OCI-LY1 (cell line): ENCODE measurements at regions not wholly inside any gene's neighbourhood (a gene's known extent, or its start where the extent isn't known, plus 50 kb on each side); places are given as distances from the start of the nearest gene placed in this dataset.

Source experiments
- H2AFZ ChIP-seq: fragments of 200-600 bp; sonication (generic), shearing (Covaris generic); 2 replicates; pipeline ENCODE4 v1.6.0; 2014; ENCODE audit warnings: antibody characterized with exemption, mild to moderate bottlenecking, low read length
- H3F3A ChIP-seq: fragments of 200-600 bp; sonication (generic), shearing (Covaris generic); 2 replicates; pipeline ENCODE4 v1.6.0; 2014; ENCODE audit warnings: mild to moderate bottlenecking, antibody characterized with exemption, low read length, moderate library complexity; ENCODE audit not compliant: insufficient read depth
- H3K27ac ChIP-seq: fragments of 200-600 bp; sonication (generic); 2 replicates; pipeline ENCODE4 v1.5.1; 2014; ENCODE audit warnings: low read length, mixed run types, mild to moderate bottlenecking, low read depth; ENCODE audit not compliant: poor library complexity, severe bottlenecking
- H3K27me3 ChIP-seq: fragments of 200-600 bp; sonication (generic); 2 replicates; pipeline ENCODE4 v1.6.0; 2014; ENCODE audit warnings: antibody characterized with exemption, mild to moderate bottlenecking, low read length, moderate library complexity; ENCODE audit not compliant: insufficient read depth
- H3K36me3 ChIP-seq: fragments of 200-600 bp; sonication (generic); 2 replicates; pipeline ENCODE4 v1.6.1; 2014; ENCODE audit warnings: mild to moderate bottlenecking, antibody characterized with exemption, low read length, moderate library complexity, mixed read lengths; ENCODE audit not compliant: insufficient read depth
- H3K4me1 ChIP-seq: fragments of 200-600 bp; sonication (generic); 2 replicates; pipeline ENCODE4 v1.5.1; 2014; ENCODE audit warnings: mild to moderate bottlenecking, low read length, moderate library complexity; ENCODE audit not compliant: insufficient read depth, severe bottlenecking
- H3K4me2 ChIP-seq: fragments of 200-600 bp; sonication (generic), shearing (Covaris generic); 2 replicates; pipeline ENCODE4 v1.6.1; 2014; ENCODE audit warnings: low read length
- H3K4me3 ChIP-seq: fragments of 200-600 bp; sonication (generic); 2 replicates; pipeline ENCODE4 v1.5.1; 2014; ENCODE audit warnings: low read length, low read depth, mild to moderate bottlenecking, mixed read lengths; ENCODE audit not compliant: poor library complexity, severe bottlenecking
- H3K79me2 ChIP-seq: fragments of 200-600 bp; shearing (Covaris generic); 2 replicates; pipeline ENCODE4 v1.6.1; 2016; ENCODE audit warnings: mixed run types, low read length, mixed read lengths; ENCODE audit not compliant: insufficient read depth
- H3K9ac ChIP-seq: fragments of 200-600 bp; sonication (generic), shearing (Covaris generic); 2 replicates; pipeline ENCODE4 v1.6.1; 2014; ENCODE audit warnings: mild to moderate bottlenecking, low read length, mixed read lengths
- H3K9me2 ChIP-seq: fragments of 200-600 bp; sonication (generic), shearing (Covaris generic); 2 replicates; pipeline ENCODE4 v1.6.1; 2014; ENCODE audit warnings: low read depth, mild to moderate bottlenecking, low read length, mixed read lengths
- H3K9me3 ChIP-seq: fragments of 200-600 bp; shearing (Covaris generic); 2 replicates; pipeline ENCODE4 v1.6.1; 2014; ENCODE audit warnings: low read length, mixed read lengths
- H4K20me1 ChIP-seq: fragments of 200-600 bp; sonication (generic), shearing (Covaris generic); 2 replicates; pipeline ENCODE4 v1.6.0; 2016; ENCODE audit warnings: mild to moderate bottlenecking, low read length; ENCODE audit not compliant: insufficient read depth
- EZH2 ChIP-seq: fragments of 200-600 bp; sonication (generic), shearing (Covaris generic); IDR thresholded peaks from 2 replicates; pipeline ENCODE4 v1.8.0; 2017; ENCODE audit warnings: borderline replicate concordance, mixed run types, mild to moderate bottlenecking, antibody characterized with exemption, low read length, moderate library complexity, mixed read lengths
- TF ChIP-seq, protein P1 (sequence below): fragments of 200-600 bp; sonication (generic), shearing (Covaris generic); IDR thresholded peaks from 2 replicates; pipeline ENCODE4 v1.5.1; 2017; ENCODE audit warnings: mild to moderate bottlenecking, antibody characterized with exemption, low read length, moderate library complexity, mixed read lengths

DNA sequence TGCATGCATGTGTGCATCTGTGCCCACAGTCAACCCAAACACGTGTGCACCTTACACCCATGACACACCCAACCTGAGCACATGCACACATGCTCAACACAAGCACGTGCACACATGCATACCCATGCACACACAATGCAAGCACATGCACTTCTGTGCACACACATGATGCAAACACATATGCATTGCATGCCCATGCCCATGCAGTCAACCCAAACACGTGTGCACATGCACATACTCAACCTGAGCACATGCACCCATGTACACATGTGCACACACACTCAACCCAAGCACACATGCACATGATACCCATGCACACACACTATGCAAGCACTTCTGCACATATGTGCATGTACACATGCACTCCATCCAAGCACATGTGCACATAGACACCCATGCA is 84.5 kb upstream of the FAM20C start:
- no peaks in the 10 kb centered on the region for H3K36me3 ChIP-seq
- no peak overlapping the region for H3K4me3 ChIP-seq
- peaks cover 3% of the 10 kb centered on the region; the same call in 1 of the 2 replicates for H3K9me3 ChIP-seq
- no peak overlapping the region for H2AFZ ChIP-seq
- H4K20me1 ChIP-seq = no peaks in the 10 kb centered on the region
- TF ChIP-seq EZH2 = no peak
- TF ChIP-seq, protein P1, sequence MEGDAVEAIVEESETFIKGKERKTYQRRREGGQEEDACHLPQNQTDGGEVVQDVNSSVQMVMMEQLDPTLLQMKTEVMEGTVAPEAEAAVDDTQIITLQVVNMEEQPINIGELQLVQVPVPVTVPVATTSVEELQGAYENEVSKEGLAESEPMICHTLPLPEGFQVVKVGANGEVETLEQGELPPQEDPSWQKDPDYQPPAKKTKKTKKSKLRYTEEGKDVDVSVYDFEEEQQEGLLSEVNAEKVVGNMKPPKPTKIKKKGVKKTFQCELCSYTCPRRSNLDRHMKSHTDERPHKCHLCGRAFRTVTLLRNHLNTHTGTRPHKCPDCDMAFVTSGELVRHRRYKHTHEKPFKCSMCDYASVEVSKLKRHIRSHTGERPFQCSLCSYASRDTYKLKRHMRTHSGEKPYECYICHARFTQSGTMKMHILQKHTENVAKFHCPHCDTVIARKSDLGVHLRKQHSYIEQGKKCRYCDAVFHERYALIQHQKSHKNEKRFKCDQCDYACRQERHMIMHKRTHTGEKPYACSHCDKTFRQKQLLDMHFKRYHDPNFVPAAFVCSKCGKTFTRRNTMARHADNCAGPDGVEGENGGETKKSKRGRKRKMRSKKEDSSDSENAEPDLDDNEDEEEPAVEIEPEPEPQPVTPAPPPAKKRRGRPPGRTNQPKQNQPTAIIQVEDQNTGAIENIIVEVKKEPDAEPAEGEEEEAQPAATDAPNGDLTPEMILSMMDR = no peak
- H3K4me2 ChIP-seq = no peak overlapping the region
- no peaks in the 10 kb centered on the region for H3K9me2 ChIP-seq
- H3K79me2 ChIP-seq = no peaks in the 10 kb centered on the region
- H3K27ac ChIP-seq = no peak overlapping the region
- no peaks in the 10 kb centered on the region for H3K4me1 ChIP-seq
- H3K9ac ChIP-seq = no peak overlapping the region
- no peaks in the 10 kb centered on the region; the same call in 1 of the 2 replicates for H3K27me3 ChIP-seq
- no peaks in the 10 kb centered on the region for H3F3A ChIP-seq

DNA sequence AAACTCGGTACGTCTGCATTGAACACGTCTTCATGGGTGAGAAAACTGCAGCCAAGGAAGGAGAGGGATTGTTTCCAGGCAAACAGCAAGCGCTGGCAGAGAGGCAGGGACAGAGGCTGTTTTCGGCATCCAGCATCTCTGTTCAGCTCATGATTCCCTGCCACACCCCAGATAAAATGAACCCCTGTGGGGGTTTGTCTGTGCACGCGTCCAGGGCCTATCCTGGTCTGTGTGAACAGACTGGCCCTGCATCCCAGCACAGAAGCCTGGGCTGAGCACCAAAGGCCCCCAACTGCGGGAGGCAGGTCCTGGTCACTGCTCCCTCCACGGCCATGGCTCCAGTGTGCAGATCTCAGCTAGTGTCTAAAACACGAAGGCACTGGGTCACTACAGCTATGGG is 83.3 kb upstream of the FAM20C start:
- no peak overlapping the region for H2AFZ ChIP-seq
- TF ChIP-seq EZH2 = no peak
- TF ChIP-seq, protein P1 = no peak
- no peaks in the 10 kb centered on the region for H3F3A ChIP-seq
- no peak overlapping the region for H3K9ac ChIP-seq
- no peak overlapping the region for H3K4me3 ChIP-seq
- no peak overlapping the region for H3K27ac ChIP-seq
- no peaks in the 10 kb centered on the region for H3K9me2 ChIP-seq
- peaks cover 3% of the 10 kb centered on the region; the same call in 1 of the 2 replicates for H3K9me3 ChIP-seq
- no peaks in the 10 kb centered on the region for H3K4me1 ChIP-seq
- H3K36me3 ChIP-seq = no peaks in the 10 kb centered on the region
- no peaks in the 10 kb centered on the region for H3K79me2 ChIP-seq
- H4K20me1 ChIP-seq = no peaks in the 10 kb centered on the region
- H3K4me2 ChIP-seq = no peak overlapping the region
- H3K27me3 ChIP-seq = peaks cover 4% of the 10 kb centered on the region; the same call in 1 of the 2 replicates

DNA sequence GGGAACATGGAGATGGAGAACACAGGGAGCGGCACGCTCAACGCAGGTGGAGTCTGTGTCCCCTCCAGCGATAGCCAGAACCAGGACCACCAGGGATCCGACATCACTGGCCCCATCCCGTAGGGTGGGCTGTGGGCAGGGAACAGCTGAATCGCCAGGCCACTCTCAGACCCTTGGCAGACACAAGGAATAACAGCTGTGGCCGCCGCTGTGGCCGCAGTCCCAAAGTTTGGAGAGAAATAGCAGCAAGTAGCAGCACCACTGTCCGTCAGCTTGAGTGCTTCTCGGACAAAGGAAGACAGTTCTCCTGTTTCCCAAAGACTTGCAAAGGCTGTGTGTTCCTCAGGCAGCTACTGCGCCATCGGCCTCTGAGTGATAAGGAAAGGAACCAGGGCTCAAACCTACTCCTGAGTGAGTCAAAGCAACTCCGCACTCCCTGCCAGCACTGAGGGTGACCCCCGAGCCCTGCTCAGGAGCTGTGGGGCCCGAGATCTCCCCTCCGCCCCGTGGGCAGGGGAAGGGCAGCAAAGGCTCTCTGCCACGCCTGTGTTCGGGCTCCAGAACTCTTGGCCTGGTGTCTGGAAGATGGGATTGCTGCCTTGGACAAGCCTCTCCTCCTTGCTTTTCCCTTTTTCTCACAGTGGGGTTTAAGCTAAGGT is 82.3 kb upstream of the FAM20C start:
- no peaks in the 10 kb centered on the region for H3K79me2 ChIP-seq
- no peaks in the 10 kb centered on the region for H3K4me1 ChIP-seq
- H3K27ac ChIP-seq = no peak overlapping the region
- H2AFZ ChIP-seq = no peak overlapping the region
- H3F3A ChIP-seq = no peaks in the 10 kb centered on the region
- H3K4me3 ChIP-seq = no peak overlapping the region
- no peak overlapping the region for H3K9ac ChIP-seq
- H3K36me3 ChIP-seq = no peaks in the 10 kb centered on the region
- H3K9me2 ChIP-seq = no peaks in the 10 kb centered on the region
- peaks cover 4% of the 10 kb centered on the region; the same call in 1 of the 2 replicates for H3K27me3 ChIP-seq
- peaks cover 3% of the 10 kb centered on the region; the same call in 1 of the 2 replicates for H3K9me3 ChIP-seq
- H4K20me1 ChIP-seq = no peaks in the 10 kb centered on the region
- H3K4me2 ChIP-seq = no peak overlapping the region
- TF ChIP-seq, protein P1 = no peak
- no peak for TF ChIP-seq EZH2
